ENCODE measurements at regions not wholly inside any gene's neighbourhood (a gene's known extent, or its start where the extent isn't known, plus 50 kb on each side); places are given as distances from the start of the nearest gene placed in this dataset.

GRCh38 chr4:94112644-94113043 lies 95.0 kb upstream of the SMARCAD1 start:
- no peaks in the 10 kb centered on the region for H3K9me3 Mint-ChIP-seq
- no peaks in the 10 kb centered on the region for H3K36me3 Mint-ChIP-seq (ENCODE audit: low read depth)
- no peak overlapping the region for H3K4me3 Mint-ChIP-seq
- no peak overlapping the region for H3K27ac Mint-ChIP-seq
- no peak for DNase-seq
- H3K4me1 Mint-ChIP-seq (ENCODE audit: low read depth): no peaks in the 10 kb centered on the region
- TF ChIP-seq, protein P1, sequence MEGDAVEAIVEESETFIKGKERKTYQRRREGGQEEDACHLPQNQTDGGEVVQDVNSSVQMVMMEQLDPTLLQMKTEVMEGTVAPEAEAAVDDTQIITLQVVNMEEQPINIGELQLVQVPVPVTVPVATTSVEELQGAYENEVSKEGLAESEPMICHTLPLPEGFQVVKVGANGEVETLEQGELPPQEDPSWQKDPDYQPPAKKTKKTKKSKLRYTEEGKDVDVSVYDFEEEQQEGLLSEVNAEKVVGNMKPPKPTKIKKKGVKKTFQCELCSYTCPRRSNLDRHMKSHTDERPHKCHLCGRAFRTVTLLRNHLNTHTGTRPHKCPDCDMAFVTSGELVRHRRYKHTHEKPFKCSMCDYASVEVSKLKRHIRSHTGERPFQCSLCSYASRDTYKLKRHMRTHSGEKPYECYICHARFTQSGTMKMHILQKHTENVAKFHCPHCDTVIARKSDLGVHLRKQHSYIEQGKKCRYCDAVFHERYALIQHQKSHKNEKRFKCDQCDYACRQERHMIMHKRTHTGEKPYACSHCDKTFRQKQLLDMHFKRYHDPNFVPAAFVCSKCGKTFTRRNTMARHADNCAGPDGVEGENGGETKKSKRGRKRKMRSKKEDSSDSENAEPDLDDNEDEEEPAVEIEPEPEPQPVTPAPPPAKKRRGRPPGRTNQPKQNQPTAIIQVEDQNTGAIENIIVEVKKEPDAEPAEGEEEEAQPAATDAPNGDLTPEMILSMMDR (IDR thresholded peaks at IDR 0.05): no peak
- no peaks in the 10 kb centered on the region for H3K27me3 Mint-ChIP-seq (ENCODE audit: insufficient read depth)

GRCh38 chr4:94115687-94116086 lies 92.0 kb upstream of the SMARCAD1 start:
- H3K4me1 Mint-ChIP-seq (ENCODE audit: low read depth): no peaks in the 10 kb centered on the region
- H3K36me3 Mint-ChIP-seq (ENCODE audit: low read depth): no peaks in the 10 kb centered on the region
- TF ChIP-seq, protein P1 (IDR thresholded peaks at IDR 0.05): no peak
- no peak overlapping the region for H3K27ac Mint-ChIP-seq
- no peak for DNase-seq
- H3K27me3 Mint-ChIP-seq (ENCODE audit: insufficient read depth): no peaks in the 10 kb centered on the region
- H3K4me3 Mint-ChIP-seq: no peak overlapping the region
- no peaks in the 10 kb centered on the region for H3K9me3 Mint-ChIP-seq

DNA sequence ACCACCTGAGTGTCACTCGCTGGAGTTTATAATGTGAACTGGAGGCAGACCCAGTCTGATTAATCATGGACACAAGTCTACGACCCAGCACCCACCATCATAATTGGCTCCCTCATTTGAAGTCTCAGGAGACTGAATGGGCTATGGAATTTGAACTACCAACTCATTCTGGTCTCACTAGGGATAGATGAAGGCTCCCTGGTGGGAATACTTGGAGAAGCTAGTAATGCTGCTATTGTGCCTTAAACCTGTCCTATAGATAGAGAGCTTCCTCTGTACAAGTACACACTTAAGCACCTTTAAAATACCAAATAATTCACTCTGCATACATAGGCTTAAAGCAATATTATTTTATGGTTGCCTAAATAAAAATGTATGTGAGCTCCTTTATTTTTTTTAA lies 90.8 kb upstream of the SMARCAD1 start:
- Mint-ChIP-seq H3K36me3 (ENCODE audit: low read depth) (no peaks in the 10 kb centered on the region), H3K9me3 (no peaks in the 10 kb centered on the region), H3K27me3 (ENCODE audit: insufficient read depth) (no peaks in the 10 kb centered on the region), H3K4me1 (ENCODE audit: low read depth) (no peaks in the 10 kb centered on the region), H3K4me3 (no peak overlapping the region), H3K27ac (no peak overlapping the region)
- TF ChIP-seq, protein P1 (IDR thresholded peaks at IDR 0.05): no peak
- no peak for DNase-seq

- no peaks in the 10 kb centered on the region; the same call in 1 of the 2 replicates for H3K27me3 Mint-ChIP-seq (ENCODE audit: insufficient read depth)
- H3K9me3 Mint-ChIP-seq: no peaks in the 10 kb centered on the region
- TF ChIP-seq, protein P1 (IDR thresholded peaks at IDR 0.05): 0 out of 2 replicates have a peak, but pooled peaks have one; percentile 33
- no peak for DNase-seq
- H3K36me3 Mint-ChIP-seq (ENCODE audit: low read depth): no peaks in the 10 kb centered on the region
- H3K4me3 Mint-ChIP-seq: no peak overlapping the region
- H3K4me1 Mint-ChIP-seq (ENCODE audit: low read depth): no peaks in the 10 kb centered on the region
- no peak overlapping the region for H3K27ac Mint-ChIP-seq
Measured at GRCh38 chr4:94126669-94127068, 81.0 kb upstream of the SMARCAD1 start.

GRCh38 chr4:94127707-94128328 lies 79.8 kb upstream of the SMARCAD1 start:
- TF ChIP-seq, protein P1 (IDR thresholded peaks at IDR 0.05): peak; percentile 83
- peak; percentile 3 for DNase-seq
- no peaks in the 10 kb centered on the region; the same call in 1 of the 2 replicates for H3K27me3 Mint-ChIP-seq (ENCODE audit: insufficient read depth)
- H3K27ac Mint-ChIP-seq: no peak overlapping the region
- H3K9me3 Mint-ChIP-seq: no peaks in the 10 kb centered on the region
- no peak overlapping the region for H3K4me3 Mint-ChIP-seq
- H3K4me1 Mint-ChIP-seq (ENCODE audit: low read depth): no peaks in the 10 kb centered on the region
- H3K36me3 Mint-ChIP-seq (ENCODE audit: low read depth): no peaks in the 10 kb centered on the region

Data from HFFc6 (cell line).